ENCODE measurements at regions not wholly inside any gene's neighbourhood (a gene's known extent, or its start where the extent isn't known, plus 50 kb on each side); places are given as distances from the start of the nearest gene placed in this dataset.
"Not testable (repeated sequence)": the region's sequence is repeated elsewhere in the genome, so short reads cannot be mapped to it uniquely, and the experiment has no call there.

DNA sequence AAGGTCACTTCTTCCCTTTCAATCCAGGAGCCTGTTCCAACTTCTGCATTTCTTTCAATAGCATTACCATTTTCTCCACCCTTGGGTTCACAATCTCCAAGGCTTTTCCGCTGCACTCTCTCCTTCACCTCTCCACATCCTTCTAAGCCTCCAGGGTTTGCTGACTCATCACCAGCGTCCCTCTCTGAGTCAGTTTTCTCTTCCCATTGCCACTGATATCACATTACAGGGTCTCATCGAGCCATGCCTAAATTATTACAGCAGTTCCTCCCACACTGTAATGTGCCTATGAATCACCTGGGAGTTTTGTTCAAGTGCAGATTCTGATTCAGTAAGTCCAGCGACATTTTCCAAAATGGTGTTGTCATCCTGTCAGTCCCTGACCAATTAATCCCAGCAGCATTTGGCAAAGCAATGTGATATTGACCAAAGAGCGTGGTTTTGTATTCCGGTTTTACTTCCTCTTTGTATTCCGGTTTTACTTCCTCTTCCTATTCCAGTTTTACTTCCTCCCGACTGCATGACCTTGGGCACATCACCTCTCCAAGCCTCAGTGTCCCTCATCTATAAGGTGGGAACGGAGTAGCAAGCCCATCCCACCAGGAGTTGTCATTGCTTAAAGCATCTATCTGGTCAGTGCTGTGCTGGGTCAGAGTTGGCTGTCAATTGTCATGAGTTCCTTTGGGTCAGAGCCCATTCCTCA, 208.3 kb upstream of the NBPF12 start:
- not testable (repeated sequence) for DNase-seq (ENCODE audit: insufficient read length, low spot score); FAIRE-seq

DNA sequence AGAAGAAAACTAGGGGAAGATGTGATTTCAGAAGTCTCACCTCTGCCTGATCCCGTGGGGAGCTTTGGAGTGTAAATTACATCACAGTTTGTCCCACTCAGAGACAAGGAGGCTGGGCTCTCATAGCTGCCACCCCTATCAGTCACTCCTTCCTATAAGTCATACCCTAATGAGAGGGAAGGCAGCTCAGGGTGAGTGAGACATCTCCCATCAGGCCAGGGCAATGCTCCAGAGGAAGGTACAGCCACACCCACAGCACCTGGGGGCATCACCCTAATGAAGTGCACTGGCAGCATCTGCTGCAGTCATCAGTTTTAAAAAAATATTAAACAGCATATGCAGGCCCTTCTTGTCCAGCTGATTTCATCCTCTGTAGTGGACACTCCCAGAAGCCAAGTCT, 223.1 kb upstream of the NBPF12 start:
- DNase-seq (ENCODE audit: insufficient read length, low spot score); FAIRE-seq: not testable (repeated sequence)

DNA sequence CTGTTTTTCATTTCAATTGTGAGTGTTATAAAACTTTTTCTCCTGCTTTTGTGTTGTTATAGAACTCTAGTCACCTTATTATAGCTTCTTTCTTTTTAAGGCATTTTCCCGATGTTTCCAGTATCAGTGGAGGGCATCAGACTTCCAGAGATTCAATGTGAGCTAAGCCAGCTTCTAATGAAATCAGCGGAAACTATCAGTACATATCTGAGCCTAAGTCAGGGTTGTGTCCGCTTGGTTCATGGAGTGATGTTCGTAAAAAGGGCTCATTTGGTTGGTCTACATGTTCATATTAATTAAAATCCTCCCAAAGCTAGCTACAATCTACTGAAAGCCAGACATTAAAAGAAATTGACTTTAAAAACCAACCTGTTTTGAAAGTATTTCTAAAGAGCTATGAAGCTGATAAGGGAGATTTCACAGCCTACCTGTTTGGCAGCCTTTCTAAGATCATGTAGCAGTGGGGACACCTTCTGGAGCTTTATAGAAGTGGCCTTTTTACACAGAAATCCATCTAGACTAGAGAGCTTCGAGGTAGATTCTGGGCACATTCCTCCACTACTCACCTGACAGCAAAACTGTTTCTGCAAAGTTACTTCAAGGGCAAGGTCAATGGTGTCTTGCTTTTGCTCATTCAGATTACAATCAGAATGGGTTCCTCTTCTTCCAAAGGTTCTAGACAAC, 227.1 kb upstream of the NBPF12 start:
- not testable (repeated sequence) for FAIRE-seq; DNase-seq (ENCODE audit: insufficient read length, low spot score)

DNA sequence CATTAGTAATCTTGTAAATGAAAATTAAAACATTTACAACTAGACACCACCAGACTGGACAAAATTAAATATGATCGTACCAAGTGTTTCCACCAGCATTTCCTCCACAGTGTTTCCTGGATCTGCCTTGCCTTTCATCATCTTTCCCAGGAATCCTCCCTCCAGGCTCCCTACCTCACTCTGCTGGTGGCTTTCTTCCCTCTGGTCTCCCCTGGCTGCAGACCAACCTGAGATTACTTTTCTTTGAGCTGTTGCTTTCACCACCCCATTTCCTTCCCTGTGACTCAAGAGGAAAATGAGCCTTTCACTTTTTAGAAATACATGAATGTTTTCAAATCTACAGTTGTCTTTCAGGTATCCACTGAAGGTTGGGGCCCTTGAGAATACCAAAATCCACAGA, 228.8 kb upstream of the NBPF12 start:
- not testable (repeated sequence) for DNase-seq (ENCODE audit: insufficient read length, low spot score); FAIRE-seq

DNA sequence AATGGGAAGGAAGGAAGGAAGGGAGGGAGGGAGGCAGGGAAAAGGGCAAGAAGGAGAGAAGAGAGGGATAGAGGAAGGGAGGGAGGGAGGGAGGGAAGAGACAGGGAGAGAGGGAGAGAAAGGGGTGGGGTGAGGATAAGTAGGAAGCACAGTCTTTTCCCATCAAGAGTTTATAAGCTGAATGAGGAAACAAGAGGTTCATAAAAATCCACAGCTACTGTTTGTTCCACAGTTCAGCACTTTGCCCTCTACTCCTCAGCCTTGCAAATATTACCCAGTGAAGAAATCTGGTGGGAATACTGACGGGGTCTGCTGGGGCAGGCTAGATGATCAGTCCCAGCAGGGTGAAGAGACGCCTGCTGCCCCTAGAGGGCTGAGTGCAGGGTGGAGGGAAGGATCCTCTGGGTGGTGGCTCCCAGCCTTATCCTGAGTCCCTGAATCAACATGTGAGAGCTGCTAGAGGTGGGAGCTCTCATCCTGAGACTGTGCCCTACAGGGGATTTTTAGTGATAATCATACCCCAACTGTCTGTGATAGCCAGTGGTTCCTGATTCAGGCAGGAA, 233.9 kb upstream of the NBPF12 start:
- FAIRE-seq; DNase-seq (ENCODE audit: insufficient read length, low spot score): not testable (repeated sequence)

DNA sequence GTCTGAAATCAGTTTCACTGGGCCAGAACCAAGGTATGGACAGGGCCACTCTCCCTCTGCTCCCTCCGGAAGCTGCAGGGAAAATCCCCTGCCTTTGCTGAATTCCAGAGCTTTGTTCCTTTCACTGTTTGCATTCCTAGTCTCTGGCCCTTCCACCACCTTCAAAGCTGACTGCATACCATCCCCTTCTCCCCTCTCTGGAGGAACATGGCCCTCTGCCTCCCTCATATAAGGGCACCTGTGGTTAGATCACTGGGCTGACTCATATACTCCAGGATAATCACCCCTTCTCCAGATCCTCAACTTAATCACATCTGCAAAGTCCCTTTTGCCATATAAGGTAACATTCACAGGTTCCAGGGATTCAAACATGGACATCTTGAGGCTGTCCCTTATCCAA, 236.8 kb upstream of the NBPF12 start:
- not testable (repeated sequence) for DNase-seq (ENCODE audit: insufficient read length, low spot score); FAIRE-seq

DNA sequence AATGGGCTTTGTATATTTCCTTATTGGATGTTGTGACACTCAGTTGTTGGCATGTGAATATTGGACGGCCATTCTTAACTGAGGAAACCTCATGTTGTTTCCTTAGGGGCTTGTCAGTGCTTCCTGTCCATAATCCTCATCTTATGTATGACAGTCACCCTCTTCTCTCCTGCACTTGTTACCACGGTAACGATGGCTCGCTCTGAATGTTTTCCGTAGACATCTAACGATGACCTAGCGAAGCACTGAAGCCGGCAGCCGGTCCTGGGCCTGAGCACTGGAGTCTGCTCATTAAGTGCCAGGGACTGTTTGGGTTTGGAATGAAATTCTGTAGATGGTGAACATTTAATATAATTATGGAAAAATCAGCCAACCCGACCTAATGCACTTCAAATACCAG, 242.7 kb upstream of the NBPF12 start:
- FAIRE-seq; DNase-seq (ENCODE audit: insufficient read length, low spot score): not testable (repeated sequence)

DNA sequence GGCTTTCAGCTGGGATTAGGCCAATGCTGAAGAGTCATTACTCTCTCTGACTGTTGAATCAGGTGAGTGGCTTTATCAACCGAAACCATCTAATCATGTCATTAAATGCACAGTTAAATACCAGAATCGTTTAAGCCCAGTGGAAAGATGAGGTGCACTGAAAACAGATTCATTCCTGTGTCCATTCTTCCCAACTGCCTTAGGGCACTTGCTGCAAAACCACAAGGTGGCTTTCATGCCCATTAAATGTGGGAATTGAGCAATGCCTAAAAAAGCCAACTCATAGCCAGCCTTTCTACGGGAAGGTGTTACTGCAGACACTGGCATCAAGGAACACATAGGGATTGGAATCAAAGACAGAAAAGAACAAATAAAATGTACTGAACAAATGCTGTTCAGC, 246.3 kb upstream of the NBPF12 start:
- not testable (repeated sequence) for FAIRE-seq; DNase-seq (ENCODE audit: insufficient read length, low spot score)

DNA sequence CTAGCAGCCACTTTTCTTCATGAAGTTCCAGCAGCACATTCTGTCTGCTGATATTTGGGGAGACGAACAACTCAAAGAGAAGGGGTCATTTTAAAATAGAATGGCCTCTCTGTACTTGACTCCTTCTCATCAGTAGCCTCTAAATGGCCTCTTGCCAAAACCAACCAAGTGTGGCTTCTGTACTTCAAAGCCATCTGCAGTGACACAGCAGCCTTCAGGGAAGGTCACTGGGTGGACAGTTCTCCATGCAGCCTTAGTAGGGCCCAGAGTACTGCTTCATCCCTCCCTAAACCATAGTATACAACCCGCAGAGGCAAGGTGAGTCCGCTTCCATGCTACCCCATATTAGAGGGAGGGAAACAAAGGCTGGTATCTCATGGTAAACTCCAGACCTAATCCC, 249.2 kb upstream of the NBPF12 start:
- DNase-seq (ENCODE audit: insufficient read length, low spot score) = not testable (repeated sequence)

DNA sequence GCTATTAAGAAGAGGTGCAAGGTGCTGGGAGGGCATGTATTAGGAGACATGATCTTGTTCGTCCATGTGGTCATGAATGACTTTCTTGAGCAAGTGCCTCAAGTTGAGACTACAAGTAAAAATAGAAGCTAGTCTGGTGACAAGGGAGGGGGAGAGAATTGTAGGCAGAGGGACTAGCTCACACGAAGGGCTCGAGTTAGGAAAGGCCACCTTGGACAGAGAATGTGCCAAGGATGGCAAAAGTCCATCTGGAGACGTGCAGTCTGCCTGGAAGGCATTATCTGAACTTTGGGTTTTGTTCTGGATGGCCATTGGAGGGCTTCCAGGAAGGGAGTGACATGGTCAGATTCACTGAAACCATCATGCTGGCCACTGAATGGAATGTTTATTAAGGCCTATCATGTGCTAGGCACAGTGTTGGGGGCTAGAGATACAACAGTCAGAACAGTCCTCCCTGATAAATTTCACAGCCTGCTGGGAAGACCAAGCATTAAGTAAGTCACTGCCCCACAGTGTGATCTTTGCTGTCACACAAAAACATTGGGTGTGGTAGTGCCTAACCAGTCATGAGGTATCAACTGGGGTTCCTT, 251.3 kb upstream of the NBPF12 start:
- DNase-seq (ENCODE audit: insufficient read length, low spot score); FAIRE-seq: not testable (repeated sequence)

More for the DNA sequence above, 249.2 kb upstream of the NBPF12 start:
- FAIRE-seq = not testable (repeated sequence)

DNA sequence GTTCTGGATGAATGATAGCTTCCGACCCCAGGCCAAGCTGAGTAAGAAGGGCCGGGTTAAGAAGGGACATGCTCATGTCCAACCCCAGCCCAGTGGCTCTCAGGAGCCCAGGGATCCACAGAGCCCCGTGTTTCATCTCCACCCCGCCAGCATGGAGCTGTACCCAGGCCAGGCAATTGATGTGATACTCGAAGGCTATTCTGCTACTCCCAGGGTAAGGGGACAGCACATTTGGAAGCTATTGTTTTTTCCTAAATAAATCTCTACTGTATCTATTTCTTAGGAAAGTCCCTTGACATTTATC, 255.0 kb upstream of the NBPF12 start:
- FAIRE-seq = not testable (repeated sequence)

DNA sequence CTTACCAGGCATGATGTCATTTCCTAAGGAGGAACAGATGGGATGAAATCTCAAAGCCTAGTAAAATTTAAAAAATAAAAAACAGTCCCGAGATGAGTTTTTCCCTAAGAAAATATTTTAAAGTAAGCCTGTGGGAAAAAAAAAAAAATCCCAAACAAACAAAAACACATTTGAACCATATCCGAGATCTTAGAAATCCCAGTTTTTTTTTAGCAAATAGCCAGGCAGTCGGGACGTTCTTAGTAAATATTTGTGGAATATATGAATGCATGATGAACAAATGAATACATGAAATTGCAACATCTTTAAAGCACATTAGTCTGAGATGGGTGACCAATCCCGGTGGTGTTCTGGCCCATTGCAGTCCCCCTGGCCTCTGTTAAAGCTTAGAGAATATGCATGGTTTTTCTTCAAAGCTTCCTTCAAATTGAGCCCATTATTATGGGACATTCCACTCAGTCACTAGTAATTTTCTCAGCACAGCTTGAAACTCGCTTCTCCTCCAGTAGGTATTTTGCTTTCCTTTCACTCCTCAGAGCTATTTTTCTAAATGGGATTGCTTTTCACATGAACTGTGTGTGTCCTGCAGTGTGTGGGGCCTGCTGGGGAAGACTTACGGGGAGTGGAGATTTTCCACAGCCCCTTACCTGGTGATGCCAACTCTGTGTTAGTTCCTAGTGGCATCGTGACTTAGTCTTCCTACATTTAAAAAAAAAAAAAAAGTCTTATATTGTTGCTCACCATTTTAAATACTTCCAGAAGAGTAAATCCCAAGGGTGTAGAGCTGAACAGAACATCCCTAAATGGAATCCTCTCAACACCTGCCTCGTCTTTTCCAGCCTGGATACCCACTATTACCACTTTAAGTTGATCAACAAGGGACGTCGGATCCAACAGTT, 255.6 kb upstream of the NBPF12 start:
- not testable (repeated sequence) for FAIRE-seq; DNase-seq (ENCODE audit: insufficient read length, low spot score)

More for the DNA sequence above, 255.0 kb upstream of the NBPF12 start:
- DNase-seq (ENCODE audit: insufficient read length, low spot score) = not testable (repeated sequence)

DNA sequence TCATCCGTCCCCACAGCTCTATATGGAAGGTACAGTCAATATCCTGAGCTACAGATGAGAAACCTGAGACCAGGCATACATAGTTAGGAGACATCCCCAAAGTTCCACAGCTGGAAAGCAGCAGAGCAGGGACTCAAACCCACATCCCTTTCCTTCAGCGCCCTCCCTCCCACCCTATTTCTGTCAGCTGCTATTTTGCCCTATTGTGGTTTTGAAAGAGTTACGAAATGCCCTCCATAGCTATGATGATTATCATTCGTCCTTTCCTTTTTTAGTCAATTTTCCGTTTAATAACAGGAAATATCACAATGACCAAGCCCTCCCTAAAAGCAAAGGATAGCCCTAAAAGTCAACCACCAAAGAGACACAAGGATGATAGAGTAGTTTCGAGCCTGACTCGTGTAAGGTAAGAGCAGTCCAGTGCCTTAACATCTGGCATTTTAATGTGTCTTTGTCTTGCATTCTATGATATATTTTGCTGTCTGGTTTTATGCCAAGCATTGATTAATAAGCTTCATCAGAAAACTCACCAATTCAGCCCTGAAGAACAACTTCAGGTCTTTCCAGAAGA, 264.3 kb upstream of the NBPF12 start:
- FAIRE-seq; DNase-seq (ENCODE audit: insufficient read length, low spot score): not testable (repeated sequence)

DNA sequence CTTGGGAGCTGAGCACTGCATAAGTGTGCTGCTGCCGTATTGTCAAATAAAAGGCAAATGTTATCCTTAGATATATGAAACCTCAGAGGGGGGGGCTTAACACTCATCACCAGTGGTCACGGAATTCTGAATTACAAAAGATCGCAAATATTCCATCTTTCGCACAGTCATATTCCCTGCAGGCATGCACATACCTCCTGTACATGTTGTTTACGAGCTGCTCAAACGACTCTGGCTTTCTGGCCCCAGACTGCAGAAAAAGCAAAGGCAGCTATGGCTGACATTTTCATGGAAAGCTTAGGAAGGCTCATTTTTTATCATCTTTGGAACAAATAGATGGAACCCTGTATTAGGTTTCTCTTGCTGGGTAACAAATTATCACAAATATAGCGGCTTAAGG, 265.5 kb upstream of the NBPF12 start:
- DNase-seq (ENCODE audit: insufficient read length, low spot score); FAIRE-seq: not testable (repeated sequence)

DNA sequence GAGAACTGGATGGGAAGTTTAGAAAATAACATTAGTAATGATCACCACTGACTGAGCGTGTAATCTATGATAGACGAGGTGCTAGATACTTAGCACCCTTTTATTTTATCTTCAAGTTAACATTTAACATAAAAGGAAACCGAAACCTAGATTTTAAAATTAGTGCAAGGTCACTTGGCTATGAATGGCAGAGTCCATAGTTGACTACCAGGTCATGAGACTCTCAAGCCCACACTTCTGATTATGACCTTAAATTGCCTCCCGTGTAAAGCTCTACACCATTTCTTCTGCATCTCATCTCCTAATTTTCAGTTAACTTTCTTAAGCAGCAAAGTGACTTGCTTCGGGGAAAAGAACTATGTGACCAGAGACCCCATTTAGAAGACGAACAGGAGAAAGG, 266.5 kb upstream of the NBPF12 start:
- not testable (repeated sequence) for FAIRE-seq; DNase-seq (ENCODE audit: insufficient read length, low spot score)

DNA sequence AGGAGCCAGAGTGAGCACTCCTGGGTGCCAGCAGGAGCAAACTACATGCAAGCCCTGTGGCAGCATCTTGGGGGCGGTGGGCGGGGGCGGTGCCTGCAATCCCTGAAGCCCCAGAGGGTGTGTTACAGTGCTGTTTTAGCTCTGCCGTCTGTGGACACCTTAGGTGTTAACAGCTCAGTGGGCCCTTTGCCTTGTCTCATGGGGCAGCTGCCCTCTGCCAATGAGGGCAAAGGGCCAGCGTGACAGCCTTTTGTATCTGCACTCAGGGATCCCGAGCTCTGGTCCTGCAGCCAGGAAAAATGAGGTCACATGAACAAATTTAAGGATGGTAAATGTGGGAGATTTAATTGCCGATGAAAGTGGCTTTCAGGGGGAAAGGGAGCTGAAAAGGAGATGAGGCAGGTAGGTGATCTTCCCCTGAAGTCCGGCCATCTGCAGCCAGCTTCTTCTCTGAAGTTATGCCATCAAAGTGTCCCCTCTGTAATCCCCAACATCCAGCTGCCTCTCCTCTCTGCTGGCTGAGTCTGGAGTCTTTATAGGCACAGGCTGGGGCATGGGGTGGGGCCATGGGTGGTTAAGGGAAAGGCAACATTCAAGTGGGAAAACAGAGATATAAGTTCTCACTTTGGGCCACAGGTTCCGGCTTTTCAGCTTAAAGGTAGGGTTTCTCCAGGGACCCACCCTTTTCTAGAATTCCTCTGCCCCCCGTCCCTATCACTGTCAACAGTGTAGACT, 267.1 kb upstream of the NBPF12 start:
- DNase-seq (ENCODE audit: insufficient read length, low spot score); FAIRE-seq: not testable (repeated sequence)

DNA sequence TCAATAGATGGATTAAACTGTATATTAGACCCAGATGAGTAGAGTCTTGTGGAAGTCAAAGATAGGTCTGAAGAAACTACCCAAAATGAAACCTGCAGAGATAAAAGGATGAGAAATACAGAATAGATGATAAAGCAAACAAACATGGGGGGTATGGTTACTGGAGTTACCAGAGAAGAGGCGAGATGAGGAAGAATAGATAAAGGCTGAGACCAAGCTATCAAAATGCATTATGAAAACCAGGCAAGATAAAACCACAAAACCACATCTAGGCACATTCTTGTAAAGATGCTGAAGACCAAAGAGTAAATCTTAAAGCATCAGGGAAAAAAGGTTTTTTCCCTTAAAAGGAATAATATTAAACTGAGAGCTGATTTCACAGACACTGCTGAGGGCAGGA, 271.8 kb upstream of the NBPF12 start:
- FAIRE-seq; DNase-seq (ENCODE audit: insufficient read length, low spot score): not testable (repeated sequence)

DNA sequence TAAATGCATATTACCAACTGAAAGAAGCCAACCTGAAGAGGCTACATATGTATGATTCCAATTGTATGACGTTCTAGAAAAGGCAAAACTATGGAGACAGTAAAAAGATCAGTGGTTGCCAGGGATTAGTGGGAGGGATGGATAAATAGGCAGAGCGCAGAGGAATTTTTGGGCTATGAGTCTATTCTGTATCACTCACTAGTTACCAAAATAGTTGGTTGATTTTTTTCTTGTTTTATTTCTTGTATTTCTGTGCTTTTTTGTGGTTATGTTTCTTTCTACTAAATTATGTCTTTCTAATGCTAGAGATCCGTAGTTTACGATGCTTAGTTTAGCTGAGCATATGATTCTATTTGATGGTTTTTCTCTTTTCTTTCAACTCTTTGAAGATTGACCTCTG, 277.9 kb upstream of the NBPF12 start:
- not testable (repeated sequence) for FAIRE-seq; DNase-seq (ENCODE audit: insufficient read length, low spot score)

Measured in HTR-8/SVneo (cell line).